Bronchial epithelial cell (primary cell): ENCODE measurements at regions not wholly inside any gene's neighbourhood (a gene's known extent, or its start where the extent isn't known, plus 50 kb on each side); places are given as distances from the start of the nearest gene placed in this dataset.

Experiments
- DNase-seq: peaks from one replicate; pipeline ENCODE4 v3.0.0-alpha.2; 2010; ENCODE audit warnings: low read depth
- FAIRE-seq: peaks from 2 replicates; lab custom pipeline; 2011; peaks lifted over from hg19 to GRCh38; lab: Jason Lieb, UNC
- H3K27me3 ChIP-seq: 2 replicates; pipeline ENCODE4 v1.5.1; 2011; ENCODE audit warnings: low read length; ENCODE audit not compliant: control insufficient read depth, insufficient read depth
- H3K36me3 ChIP-seq: 2 replicates; pipeline ENCODE4 v1.5.1; 2011; ENCODE audit warnings: low read length; ENCODE audit not compliant: control insufficient read depth, insufficient read depth
- H3K4me3 ChIP-seq: 2 replicates; pipeline ENCODE4 v1.5.1; 2011; ENCODE audit warnings: mild to moderate bottlenecking, low read depth, low read length, control low read depth
- CTCF ChIP-seq: IDR thresholded peaks from 2 replicates; pipeline ENCODE4 v1.5.1; 2011; ENCODE audit warnings: mild to moderate bottlenecking, moderate library complexity, low read length, control low read depth, inconsistent platforms; ENCODE audit not compliant: insufficient read depth, severe bottlenecking

- H3K27me3 ChIP-seq: no peaks in the 10 kb centered on the region
- no peaks in the 10 kb centered on the region for H3K36me3 ChIP-seq
- no peak for FAIRE-seq
- no peak overlapping the region for H3K4me3 ChIP-seq
- DNase-seq: peak; percentile 85
- no peak for TF ChIP-seq CTCF
These were observed 630.1 kb upstream of the EPHA5 start for GRCh38 chr4:66300336-66300934.

DNA sequence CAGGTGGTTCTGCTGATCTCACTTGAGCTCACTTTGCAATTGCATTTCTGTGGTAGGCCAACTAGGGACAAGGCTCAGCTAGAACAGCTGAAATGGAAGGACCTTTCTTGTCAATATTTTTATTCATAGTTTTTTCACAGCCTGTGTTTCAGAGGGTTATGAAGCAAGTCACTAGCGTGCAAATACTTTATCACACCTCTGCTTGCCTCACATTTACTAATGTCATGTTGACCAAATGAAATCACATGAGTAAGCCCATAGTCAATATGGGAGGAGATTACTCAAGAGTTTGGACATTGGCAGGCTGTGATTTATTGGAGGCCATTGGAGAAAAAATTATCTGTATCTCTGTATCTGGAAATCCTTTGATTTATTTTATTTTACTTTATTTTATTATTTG is 628.3 kb upstream of the EPHA5 start:
- H3K36me3 ChIP-seq: no peaks in the 10 kb centered on the region
- no peaks in the 10 kb centered on the region for H3K27me3 ChIP-seq
- no peak overlapping the region for H3K4me3 ChIP-seq
- FAIRE-seq (no peak), DNase-seq (peak; percentile 62)
- TF ChIP-seq CTCF: no peak

DNA sequence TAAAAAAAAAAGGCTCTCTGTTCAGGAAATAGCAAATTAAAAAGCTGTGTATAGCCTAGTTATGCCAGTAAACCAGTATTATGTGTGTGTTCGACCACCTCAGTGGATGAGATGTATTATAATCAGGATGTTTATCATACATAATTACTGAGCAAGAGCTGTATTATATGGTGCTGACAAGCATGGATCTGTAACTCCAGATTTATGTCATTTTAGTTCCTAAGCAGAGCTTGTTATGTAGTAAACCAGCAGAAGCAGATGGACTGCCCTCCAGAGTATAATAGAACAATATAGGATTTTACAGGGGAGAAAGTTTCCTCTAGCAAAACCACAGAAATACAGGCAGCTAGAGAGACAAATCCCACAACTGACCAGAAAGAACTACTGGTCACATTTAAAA is 627.4 kb upstream of the EPHA5 start:
- H3K36me3 ChIP-seq: no peaks in the 10 kb centered on the region
- H3K4me3 ChIP-seq: no peak overlapping the region
- FAIRE-seq: no peak
- no peak for TF ChIP-seq CTCF
- DNase-seq: no peak
- no peaks in the 10 kb centered on the region for H3K27me3 ChIP-seq

DNA sequence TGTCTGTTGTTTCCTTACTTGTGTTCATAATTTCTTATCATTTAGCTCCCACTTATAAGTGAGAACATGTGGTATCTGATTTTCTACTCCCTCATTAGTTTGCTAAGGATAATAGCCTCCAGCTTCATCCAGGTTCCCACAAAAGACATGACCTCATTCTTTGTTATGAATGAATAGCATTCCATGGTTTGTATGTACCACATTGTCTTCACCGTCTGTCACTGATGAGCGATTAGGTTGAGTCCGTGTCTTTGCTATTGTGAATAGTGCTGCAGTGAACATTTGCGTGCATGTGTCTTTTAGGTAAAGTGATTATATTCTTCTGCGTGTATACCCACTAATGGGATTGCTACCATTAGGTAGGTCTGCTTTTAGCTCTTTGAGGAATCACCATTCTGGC is 624.3 kb upstream of the EPHA5 start:
- TF ChIP-seq CTCF: no peak
- Histone ChIP-seq H3K27me3 (no peaks in the 10 kb centered on the region), H3K4me3 (no peak overlapping the region), H3K36me3 (no peaks in the 10 kb centered on the region)
- FAIRE-seq (no peak), DNase-seq (peak; percentile 65)

DNA sequence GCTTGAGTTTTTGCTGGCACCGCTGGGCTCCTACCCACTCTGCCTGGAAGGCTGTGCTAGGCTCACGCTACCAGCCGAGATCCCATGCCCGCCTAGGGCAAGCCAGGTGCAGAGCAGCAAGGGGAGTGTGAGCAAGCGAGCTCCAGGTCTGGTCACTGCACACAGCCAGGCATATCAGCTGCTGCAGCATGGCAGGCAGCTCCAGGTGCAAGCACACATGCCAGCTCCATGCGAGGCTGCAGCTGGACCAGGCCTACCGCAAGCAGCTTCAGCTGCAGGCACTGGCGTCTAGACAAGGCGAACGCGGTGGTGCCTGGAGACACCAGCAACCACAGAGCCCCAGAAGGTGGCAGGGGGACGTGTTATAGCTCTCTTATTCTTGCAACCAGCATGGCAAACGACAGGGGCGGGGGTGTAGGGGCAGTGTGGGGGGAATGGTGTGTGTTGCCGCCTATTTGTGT is 614.7 kb upstream of the EPHA5 start:
- H3K27me3 ChIP-seq: no peaks in the 10 kb centered on the region
- H3K4me3 ChIP-seq: no peak overlapping the region
- no peak for DNase-seq
- no peak for FAIRE-seq
- TF ChIP-seq CTCF: no peak
- no peaks in the 10 kb centered on the region for H3K36me3 ChIP-seq

- TF ChIP-seq CTCF: no peak
- no peaks in the 10 kb centered on the region for H3K27me3 ChIP-seq
- DNase-seq: no peak
- H3K4me3 ChIP-seq: no peak overlapping the region
- no peak for FAIRE-seq
- no peaks in the 10 kb centered on the region for H3K36me3 ChIP-seq
These were observed 608.8 kb upstream of the EPHA5 start for GRCh38 chr4:66279084-66279483.
